Skeletal muscle cell (primary cell): ENCODE measurements at regions not wholly inside any gene's neighbourhood (a gene's known extent, or its start where the extent isn't known, plus 50 kb on each side); places are given as distances from the start of the nearest gene placed in this dataset.
"Not testable (repeated sequence)": the region's sequence is repeated elsewhere in the genome, so short reads cannot be mapped to it uniquely, and the experiment has no call there.

Source experiments
- DNase-seq: peaks from one replicate; pipeline ENCODE4 v3.0.0-alpha.2; 2010; ENCODE audit warnings: low read depth
- H3K4me3 ChIP-seq: 2 replicates; pipeline ENCODE4 v1.5.1; 2011; ENCODE audit warnings: low read depth, mild to moderate bottlenecking, control low read depth, low read length, moderate library complexity

GRCh38 chr5:166768536-166768935 lies 1522.9 kb upstream of the WWC1 start:
- DNase-seq, result peak; percentile 33
- H3K4me3 ChIP-seq, result no peak overlapping the region

GRCh38 chr5:166772770-166773169 lies 1518.7 kb upstream of the WWC1 start:
- no peak overlapping the region for H3K4me3 ChIP-seq
- peak; percentile 58 for DNase-seq

GRCh38 chr5:166781737-166782136 lies 1509.7 kb upstream of the WWC1 start:
- DNase-seq, result no peak
- no peak overlapping the region for H3K4me3 ChIP-seq

GRCh38 chr5:166784545-166785078 lies 1506.8 kb upstream of the WWC1 start:
- no peak for DNase-seq

GRCh38 chr5:166786178-166786577 lies 1505.3 kb upstream of the WWC1 start:
- no peak overlapping the region for H3K4me3 ChIP-seq
- DNase-seq, result no peak

More at GRCh38 chr5:166784545-166785078, 1506.8 kb upstream of the WWC1 start:
- H3K4me3 ChIP-seq, result no peak overlapping the region

- no peak overlapping the region for H3K4me3 ChIP-seq
- no peak for DNase-seq
Measured at GRCh38 chr5:166786889-166787288, 1504.6 kb upstream of the WWC1 start.

GRCh38 chr5:166788050-166788449 lies 1503.4 kb upstream of the WWC1 start:
- no peak for DNase-seq
- H3K4me3 ChIP-seq, result no peak overlapping the region

- no peak overlapping the region for H3K4me3 ChIP-seq
- DNase-seq, result no peak
Measured at GRCh38 chr5:166795756-166796155, 1495.7 kb upstream of the WWC1 start.

GRCh38 chr5:166803058-166803457 lies 1488.4 kb upstream of the WWC1 start:
- no peak for DNase-seq
- no peak overlapping the region for H3K4me3 ChIP-seq

GRCh38 chr5:166804223-166804622 lies 1487.2 kb upstream of the WWC1 start:
- not testable (repeated sequence) for H3K4me3 ChIP-seq, DNase-seq

- not testable (repeated sequence) for DNase-seq, H3K4me3 ChIP-seq
Measured at GRCh38 chr5:166804693-166805092, 1486.8 kb upstream of the WWC1 start.

GRCh38 chr5:166810093-166810658 lies 1481.3 kb upstream of the WWC1 start:
- not testable (repeated sequence) for H3K4me3 ChIP-seq, DNase-seq

GRCh38 chr5:166810721-166811120 lies 1480.7 kb upstream of the WWC1 start:
- DNase-seq, result no peak

GRCh38 chr5:166823360-166823759 lies 1468.1 kb upstream of the WWC1 start:
- no peak overlapping the region for H3K4me3 ChIP-seq
- DNase-seq, result no peak

More at GRCh38 chr5:166810721-166811120, 1480.7 kb upstream of the WWC1 start:
- no peak overlapping the region for H3K4me3 ChIP-seq

- DNase-seq, result peak; percentile 17
- H3K4me3 ChIP-seq, result no peak overlapping the region
Measured at GRCh38 chr5:166834246-166834645, 1457.2 kb upstream of the WWC1 start.

- no peak for DNase-seq
Measured at GRCh38 chr5:166845044-166845443, 1446.4 kb upstream of the WWC1 start.

GRCh38 chr5:166856791-166857190 lies 1434.7 kb upstream of the WWC1 start:
- no peak for DNase-seq
- no peak overlapping the region for H3K4me3 ChIP-seq

More at GRCh38 chr5:166845044-166845443, 1446.4 kb upstream of the WWC1 start:
- no peak overlapping the region for H3K4me3 ChIP-seq

- DNase-seq, result no peak
- H3K4me3 ChIP-seq, result no peak overlapping the region
Measured at GRCh38 chr5:166860426-166860825, 1431.0 kb upstream of the WWC1 start.

GRCh38 chr5:166862581-166862980 lies 1428.9 kb upstream of the WWC1 start:
- H3K4me3 ChIP-seq, result no peak overlapping the region
- no peak for DNase-seq

- no peak overlapping the region for H3K4me3 ChIP-seq
- no peak for DNase-seq
Measured at GRCh38 chr5:166865206-166865605, 1426.2 kb upstream of the WWC1 start.

GRCh38 chr5:166880456-166880855 lies 1411.0 kb upstream of the WWC1 start:
- DNase-seq, result no peak
- H3K4me3 ChIP-seq, result no peak overlapping the region
